PFSK-1 (cell line): ENCODE measurements at regions not wholly inside any gene's neighbourhood (a gene's known extent, or its start where the extent isn't known, plus 50 kb on each side); places are given as distances from the start of the nearest gene placed in this dataset.

Experiments
- FOXP2 ChIP-seq: optimal IDR thresholded peaks from 2 replicates; pipeline ENCODE3; 2011; ENCODE audit warnings: borderline replicate concordance, control low read depth, inconsistent platforms; ENCODE audit not compliant: insufficient read depth; ENCODE audit errors: extremely low read length, extremely low read depth
- POLR2AphosphoS5 ChIP-seq: IDR thresholded peaks from 2 replicates; pipeline ENCODE4 v1.6.1; 2012; ENCODE audit warnings: low read depth, mild to moderate bottlenecking, control low read depth, low read length, moderate library complexity
- REST ChIP-seq, 2 experiments: IDR thresholded peaks; 2 replicates each; pipeline versions ENCODE4 v1.6.1 to v1.8.0; 2011 to 2012; ENCODE audit warnings: low read depth in 2 of 2, low read length in 2 of 2, control low read depth in 1 of 2, inconsistent platforms in 1 of 2, mild to moderate bottlenecking in 1 of 2, moderate library complexity in 1 of 2; ENCODE audit not compliant: insufficient read depth in 1 of 2
- SIN3A ChIP-seq: IDR thresholded peaks from 2 replicates; pipeline ENCODE4 v1.6.1; 2012; ENCODE audit warnings: mild to moderate bottlenecking, low read length, moderate library complexity, borderline replicate concordance; ENCODE audit not compliant: insufficient read depth
- TAF1 ChIP-seq: IDR thresholded peaks from 2 replicates; pipeline ENCODE4 v1.6.1; 2012; ENCODE audit warnings: low read length, control low read depth, borderline replicate concordance; ENCODE audit not compliant: insufficient read depth

- TF ChIP-seq TAF1 (no peak), SIN3A (no peak), FOXP2 (no peak), POLR2AphosphoS5 (no peak), REST (IDR thresholded peaks at IDR 0.05; ENCODE audit: insufficient read depth in 1 of 2, low read depth in 2 of 2, low read length in 2 of 2) (no peak)
These were observed 214.7 kb upstream of the NRIP1 start for GRCh38 chr21:15279482-15279881.

GRCh38 chr21:15281714-15282113 lies 216.9 kb upstream of the NRIP1 start:
- TF ChIP-seq FOXP2 (no peak), SIN3A (no peak), TAF1 (no peak), POLR2AphosphoS5 (no peak), REST (IDR thresholded peaks at IDR 0.05; ENCODE audit: insufficient read depth in 1 of 2, low read depth in 2 of 2, low read length in 2 of 2) (no peak)

- no peak for TF ChIP-seq TAF1
- no peak for TF ChIP-seq FOXP2
- TF ChIP-seq SIN3A: no peak
- no peak for TF ChIP-seq POLR2AphosphoS5
- no peak for TF ChIP-seq REST (IDR thresholded peaks at IDR 0.05; ENCODE audit: insufficient read depth in 1 of 2, low read depth in 2 of 2, low read length in 2 of 2)
These were observed 217.9 kb upstream of the NRIP1 start for GRCh38 chr21:15282665-15283064.

- no peak for TF ChIP-seq SIN3A
These were observed 218.3 kb upstream of the NRIP1 start for GRCh38 chr21:15283138-15283537.

- TF ChIP-seq FOXP2: no peak
- TF ChIP-seq REST (IDR thresholded peaks at IDR 0.05; ENCODE audit: insufficient read depth in 1 of 2, low read depth in 2 of 2, low read length in 2 of 2): no peak
- TF ChIP-seq TAF1: no peak
- TF ChIP-seq SIN3A: no peak
These were observed 219.0 kb upstream of the NRIP1 start for GRCh38 chr21:15283789-15284188.

GRCh38 chr21:15285556-15285955 lies 220.8 kb upstream of the NRIP1 start:
- TF ChIP-seq POLR2AphosphoS5 (no peak), TAF1 (no peak), REST (IDR thresholded peaks at IDR 0.05; ENCODE audit: insufficient read depth in 1 of 2, low read depth in 2 of 2, low read length in 2 of 2) (no peak), FOXP2 (no peak)
